GM11168 (cell line): ENCODE measurements at regions not wholly inside any gene's neighbourhood (a gene's known extent, or its start where the extent isn't known, plus 50 kb on each side); places are given as distances from the start of the nearest gene placed in this dataset.
"Not testable (repeated sequence)": the region's sequence is repeated elsewhere in the genome, so short reads cannot be mapped to it uniquely, and the experiment has no call there.

ENCODE experiments used
- in situ Hi-C: fragments of 300-500 bp; cut with MboI; formaldehyde crosslinking; loops from one replicate; pipeline ENCODE4 v1.12.0; 2022; ENCODE audit warnings: low sequenced_read_pairs; ENCODE audit not compliant: unreplicated experiment

- in situ Hi-C loops, result not testable (repeated sequence)
Observed at GRCh38 chr5:104852099-104852498, 1289.5 kb upstream of the NUDT12 start.

DNA sequence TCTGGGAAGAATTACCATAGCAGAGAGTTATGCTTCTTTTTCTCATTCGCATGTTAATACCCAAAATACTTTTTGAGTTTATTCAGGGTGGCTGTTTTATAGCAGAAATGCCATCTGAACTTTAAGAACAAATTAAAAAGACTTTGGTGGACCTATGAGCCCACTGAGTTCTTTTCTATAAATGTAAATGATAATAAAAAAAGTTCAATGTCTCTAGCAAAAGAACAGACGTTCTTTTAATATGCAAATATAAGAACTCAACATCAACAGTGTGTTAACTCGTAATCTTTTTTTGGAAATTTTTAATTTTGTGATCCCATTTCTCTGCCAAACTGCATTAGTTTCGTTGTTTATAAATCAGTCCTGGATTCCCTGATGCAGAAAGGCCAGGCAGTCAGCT lies 1283.0 kb upstream of the NUDT12 start:
- in situ Hi-C loops, result no loop called here

GRCh38 chr5:104843822-104844221 lies 1281.2 kb upstream of the NUDT12 start:
- in situ Hi-C loops, result no loop called here

GRCh38 chr5:104840284-104840683 lies 1277.7 kb upstream of the NUDT12 start:
- in situ Hi-C loops, result no loop called here

DNA sequence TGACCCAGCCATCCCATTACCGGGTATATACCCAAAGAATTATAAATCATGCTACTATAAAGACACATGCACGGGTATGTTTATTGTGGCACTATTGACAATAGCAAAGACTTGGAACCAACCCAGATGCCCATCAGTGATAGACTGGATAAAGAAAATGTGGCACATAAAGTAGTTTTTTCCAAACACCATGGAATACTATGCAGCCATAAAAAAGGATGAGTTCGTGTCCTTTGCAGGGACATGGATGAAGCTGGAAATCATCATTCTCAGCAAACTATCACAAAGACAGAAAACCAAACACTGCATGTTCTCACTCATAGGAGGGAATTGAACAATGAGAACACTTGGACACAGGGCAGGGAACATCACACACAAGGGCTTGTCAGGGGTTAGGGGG lies 1268.9 kb upstream of the NUDT12 start:
- in situ Hi-C loops, result not testable (repeated sequence)

- in situ Hi-C loops, result no loop called here
Observed at GRCh38 chr5:104821606-104822005, 1259.0 kb upstream of the NUDT12 start.

DNA sequence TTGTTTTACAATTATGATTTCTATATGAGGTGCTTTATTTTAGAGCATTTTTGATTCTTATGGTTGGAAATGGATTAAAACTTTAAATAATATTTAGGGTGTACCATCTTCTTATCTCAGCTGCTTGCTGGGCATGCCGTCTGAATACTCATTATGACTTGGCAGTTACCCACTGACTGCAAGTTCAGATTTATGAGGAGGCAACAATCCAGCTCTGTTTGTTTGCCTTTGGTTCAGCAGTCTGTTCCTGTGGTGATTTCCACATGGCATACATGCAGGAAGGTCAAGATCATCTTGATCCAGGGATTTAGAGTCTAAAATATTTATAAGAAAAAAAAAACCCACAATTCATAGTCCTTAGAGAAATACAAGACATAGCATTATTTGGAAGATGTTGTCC lies 1254.5 kb upstream of the NUDT12 start:
- in situ Hi-C loops, result no loop called here

- in situ Hi-C loops, result no loop called here
Observed at GRCh38 chr5:104815212-104815611, 1252.6 kb upstream of the NUDT12 start.

DNA sequence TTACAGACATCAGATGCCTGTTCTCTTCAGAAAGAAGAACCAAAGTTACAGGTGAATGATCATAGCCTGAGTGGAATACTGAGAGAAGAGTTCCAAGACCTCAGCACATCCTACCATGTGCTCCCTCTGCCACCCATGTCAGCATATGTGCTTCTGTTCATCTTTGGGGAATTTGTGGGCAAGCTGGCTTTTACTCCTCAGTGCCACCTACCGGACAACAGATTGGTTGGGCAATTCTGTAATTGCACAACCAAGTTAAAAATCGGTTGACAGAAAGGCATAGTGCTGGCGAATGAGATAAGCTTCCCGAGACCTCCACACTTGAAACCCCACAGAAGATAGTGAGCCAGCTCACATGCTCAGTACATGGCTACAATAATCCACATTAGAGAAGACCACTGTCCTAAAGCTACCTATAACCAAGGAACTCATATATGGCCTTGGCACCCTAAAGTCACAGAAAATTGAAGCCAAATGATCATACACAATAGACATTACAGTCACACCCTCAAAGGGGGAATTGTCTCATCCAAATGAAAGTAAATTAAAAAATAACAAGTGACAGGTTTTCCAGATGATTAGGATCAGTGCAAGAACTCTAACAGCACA lies 1238.0 kb upstream of the NUDT12 start:
- in situ Hi-C loops, result no loop called here

DNA sequence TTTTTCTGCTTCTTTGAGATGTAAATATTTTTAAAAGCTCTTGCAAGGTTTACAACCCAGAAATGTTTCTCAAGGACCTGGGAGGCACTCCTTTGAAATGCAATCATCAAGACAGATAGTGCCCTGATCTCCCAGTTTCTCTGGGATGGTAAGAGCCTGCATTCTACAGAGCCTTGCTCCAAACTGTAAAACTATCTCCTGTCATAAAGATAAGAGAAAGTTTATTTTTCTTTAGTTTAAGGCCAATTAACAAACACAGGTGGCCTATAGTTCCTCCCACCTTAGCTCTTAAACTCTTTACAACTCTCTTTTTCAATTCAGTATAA lies 1231.1 kb upstream of the NUDT12 start:
- in situ Hi-C loops, result no loop called here

GRCh38 chr5:104793031-104793754 lies 1230.6 kb upstream of the NUDT12 start:
- in situ Hi-C loops, result no loop called here

- in situ Hi-C loops, result no loop called here
Observed at GRCh38 chr5:104789366-104789765, 1226.8 kb upstream of the NUDT12 start.

DNA sequence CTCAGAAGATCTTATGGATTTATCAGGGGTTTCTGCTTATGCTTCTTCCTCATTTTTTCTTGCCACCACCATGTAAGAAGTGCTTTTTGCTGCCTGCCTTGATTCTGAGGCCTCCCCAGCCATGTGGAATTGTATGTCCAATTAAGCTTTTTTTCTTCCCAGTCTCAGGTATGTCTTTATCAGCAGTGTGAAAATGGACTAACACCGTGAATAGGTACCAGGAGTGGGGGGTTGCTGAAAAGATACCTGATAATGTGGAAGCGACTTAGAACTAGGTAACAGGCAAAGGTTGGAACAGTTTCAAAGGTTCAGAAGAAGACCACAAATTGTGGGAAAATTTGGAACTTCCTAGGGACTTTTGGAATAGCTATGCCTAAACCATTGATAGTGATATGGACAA lies 1222.5 kb upstream of the NUDT12 start:
- in situ Hi-C loops, result no loop called here

- in situ Hi-C loops, result no loop called here
Observed at GRCh38 chr5:104774372-104774771, 1211.8 kb upstream of the NUDT12 start.

DNA sequence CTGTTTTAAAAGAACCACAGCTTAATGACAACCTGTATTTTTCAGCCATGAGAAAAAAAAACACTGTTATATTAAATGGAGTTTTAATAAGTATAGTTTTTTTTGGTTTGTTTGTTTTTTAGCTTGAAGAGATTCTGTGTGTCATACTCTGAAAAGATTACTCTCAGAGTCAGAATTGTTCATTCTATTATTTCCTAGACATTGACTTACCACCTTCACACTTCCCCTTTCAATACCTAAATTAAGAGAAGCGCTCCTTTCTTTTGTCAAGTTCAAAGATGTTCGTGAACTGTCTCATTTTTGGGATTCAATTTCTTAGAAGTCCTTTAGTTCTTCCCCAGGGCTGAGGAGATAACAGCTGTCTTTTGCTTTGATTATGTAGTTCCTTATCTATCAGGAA lies 1201.6 kb upstream of the NUDT12 start:
- in situ Hi-C loops, result no loop called here

GRCh38 chr5:104763216-104763615 lies 1200.6 kb upstream of the NUDT12 start:
- in situ Hi-C loops, result no loop called here

DNA sequence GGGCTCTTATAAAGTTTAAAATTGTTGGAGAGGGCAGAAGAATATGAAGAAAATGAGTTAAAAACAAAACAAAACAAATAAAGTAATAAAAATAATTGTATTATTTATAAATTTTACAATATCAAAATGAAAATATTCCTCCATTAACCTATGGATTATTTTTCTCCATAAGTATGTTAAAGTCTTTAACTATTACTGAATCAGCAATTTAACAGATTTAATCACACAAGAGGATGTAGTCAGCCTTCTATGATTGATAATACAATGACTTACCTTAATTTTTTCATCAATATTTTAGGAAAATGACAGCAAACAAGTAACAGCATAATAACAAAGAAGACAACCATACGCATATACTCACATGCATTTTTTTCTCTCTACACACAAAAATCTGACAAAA lies 1195.3 kb upstream of the NUDT12 start:
- in situ Hi-C loops, result no loop called here

DNA sequence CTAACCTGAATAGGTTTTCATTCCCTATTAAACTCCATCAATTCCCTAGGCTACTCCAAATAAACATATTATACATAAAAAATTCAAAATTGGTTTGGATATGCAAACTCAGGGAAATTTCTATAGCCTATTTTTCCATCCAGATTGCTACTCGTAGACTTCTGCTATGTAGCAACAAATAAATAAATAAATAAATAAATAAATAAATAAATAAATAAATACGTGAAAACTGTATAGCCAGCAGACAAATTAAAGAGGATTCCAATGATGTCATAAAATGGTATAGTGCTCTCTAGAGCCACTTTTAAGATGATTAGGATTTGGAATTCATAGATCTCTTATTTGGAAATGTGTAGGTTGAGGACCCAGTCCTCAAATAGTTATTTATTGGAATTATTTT lies 1193.2 kb upstream of the NUDT12 start:
- in situ Hi-C loops, result no loop called here

- in situ Hi-C loops, result no loop called here
Observed at GRCh38 chr5:104754311-104754995, 1191.9 kb upstream of the NUDT12 start.

- in situ Hi-C loops, result no loop called here
Observed at GRCh38 chr5:104751969-104752368, 1189.4 kb upstream of the NUDT12 start.

DNA sequence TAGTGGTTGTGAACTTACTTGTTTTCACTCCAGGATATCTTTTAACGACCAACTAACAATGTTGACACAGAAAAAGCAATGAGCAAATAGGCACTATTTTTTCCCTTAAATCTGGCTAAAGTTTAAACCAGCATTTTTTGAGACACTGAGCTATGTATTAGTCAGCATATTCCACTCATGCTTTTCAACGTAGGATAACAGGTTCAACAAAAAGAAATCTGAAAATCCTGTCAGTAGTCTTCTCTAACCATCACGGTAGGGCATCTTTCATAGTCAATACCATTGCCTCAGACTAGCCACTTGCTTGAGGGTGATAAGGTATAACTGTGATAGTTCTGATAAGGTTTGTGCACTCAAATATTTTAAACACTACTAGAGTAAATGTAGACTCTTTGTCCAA lies 1177.3 kb upstream of the NUDT12 start:
- in situ Hi-C loops, result no loop called here

- in situ Hi-C loops, result no loop called here
Observed at GRCh38 chr5:104739503-104739902, 1176.9 kb upstream of the NUDT12 start.
